Activated B cell treated with CpG ODN at 0.5 μM for 24 hours (primary cell): ENCODE measurements at regions not wholly inside any gene's neighbourhood (a gene's known extent, or its start where the extent isn't known, plus 50 kb on each side); places are given as distances from the start of the nearest gene placed in this dataset.

Experiments used
- ATAC-seq: fragments of 200-7000 bp; cut with Tn5 transposase; one replicate; pipeline ENCODE4 v1.10.0; 2021; ENCODE audit warnings: low read depth, mild to moderate bottlenecking, moderate library complexity
- CTCF ChIA-PET: fragments of 350-600 bp; sonication (Branson Sonifier 250); formaldehyde crosslinking; loops from one replicate; lab custom pipeline; 2021; ENCODE audit warnings: antibody characterized with exemption; lab: Charles Lee
- POLR2A ChIA-PET: fragments of 350-600 bp; sonication (Branson Sonifier 250); formaldehyde crosslinking; loops from one replicate; lab custom pipeline; 2021; ENCODE audit warnings: antibody characterized with exemption; lab: Charles Lee
- DNase-seq: peaks from one replicate; pipeline ENCODE4 v3.0.0; 2022
- H3K27ac Mint-ChIP-seq: one replicate; pipeline ENCODE4 v1.8.0; 2020; ENCODE audit warnings: mixed read lengths
- H3K27me3 Mint-ChIP-seq: one replicate; pipeline ENCODE4 v1.8.0; 2021; ENCODE audit warnings: mixed read lengths
- H3K36me3 Mint-ChIP-seq: one replicate; pipeline ENCODE4 v1.8.0; 2021; ENCODE audit warnings: low read depth, mixed read lengths
- H3K4me1 Mint-ChIP-seq: one replicate; pipeline ENCODE4 v1.8.0; 2021; ENCODE audit warnings: mixed read lengths
- H3K4me3 Mint-ChIP-seq: one replicate; pipeline ENCODE4 v1.8.0; 2020; ENCODE audit warnings: mild to moderate bottlenecking, mixed read lengths
- H3K9me3 Mint-ChIP-seq: one replicate; pipeline ENCODE4 v1.8.0; 2020; ENCODE audit warnings: mixed read lengths
- intact Hi-C: fragments of 100-400 bp; cut with micrococcal nuclease; formaldehyde crosslinking; loops from one replicate; pipeline ENCODE4 v1.15.1; 2024
- TF ChIP-seq, protein P1 (sequence below): fragments of 200-600 bp; IDR thresholded peaks from one replicate; pipeline ENCODE4 v1.8.0; 2022; ENCODE audit warnings: antibody characterized with exemption, mild to moderate bottlenecking

GRCh38 chr3:176415661-176416295 is 781.5 kb downstream of the TBL1XR1 start:
- POLR2A ChIA-PET: no interaction called here
- H3K27ac Mint-ChIP-seq: no peak overlapping the region
- CTCF ChIA-PET: no interaction called here
- no peak overlapping the region for H3K4me3 Mint-ChIP-seq
- no peak for ATAC-seq
- no peaks in the 10 kb centered on the region for H3K9me3 Mint-ChIP-seq
- no peaks in the 10 kb centered on the region for H3K4me1 Mint-ChIP-seq
- intact Hi-C loops: no loop called here
- no peak for DNase-seq
- TF ChIP-seq, protein P1, sequence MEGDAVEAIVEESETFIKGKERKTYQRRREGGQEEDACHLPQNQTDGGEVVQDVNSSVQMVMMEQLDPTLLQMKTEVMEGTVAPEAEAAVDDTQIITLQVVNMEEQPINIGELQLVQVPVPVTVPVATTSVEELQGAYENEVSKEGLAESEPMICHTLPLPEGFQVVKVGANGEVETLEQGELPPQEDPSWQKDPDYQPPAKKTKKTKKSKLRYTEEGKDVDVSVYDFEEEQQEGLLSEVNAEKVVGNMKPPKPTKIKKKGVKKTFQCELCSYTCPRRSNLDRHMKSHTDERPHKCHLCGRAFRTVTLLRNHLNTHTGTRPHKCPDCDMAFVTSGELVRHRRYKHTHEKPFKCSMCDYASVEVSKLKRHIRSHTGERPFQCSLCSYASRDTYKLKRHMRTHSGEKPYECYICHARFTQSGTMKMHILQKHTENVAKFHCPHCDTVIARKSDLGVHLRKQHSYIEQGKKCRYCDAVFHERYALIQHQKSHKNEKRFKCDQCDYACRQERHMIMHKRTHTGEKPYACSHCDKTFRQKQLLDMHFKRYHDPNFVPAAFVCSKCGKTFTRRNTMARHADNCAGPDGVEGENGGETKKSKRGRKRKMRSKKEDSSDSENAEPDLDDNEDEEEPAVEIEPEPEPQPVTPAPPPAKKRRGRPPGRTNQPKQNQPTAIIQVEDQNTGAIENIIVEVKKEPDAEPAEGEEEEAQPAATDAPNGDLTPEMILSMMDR: no peak
- no peaks in the 10 kb centered on the region for H3K27me3 Mint-ChIP-seq
- no peaks in the 10 kb centered on the region for H3K36me3 Mint-ChIP-seq

DNA sequence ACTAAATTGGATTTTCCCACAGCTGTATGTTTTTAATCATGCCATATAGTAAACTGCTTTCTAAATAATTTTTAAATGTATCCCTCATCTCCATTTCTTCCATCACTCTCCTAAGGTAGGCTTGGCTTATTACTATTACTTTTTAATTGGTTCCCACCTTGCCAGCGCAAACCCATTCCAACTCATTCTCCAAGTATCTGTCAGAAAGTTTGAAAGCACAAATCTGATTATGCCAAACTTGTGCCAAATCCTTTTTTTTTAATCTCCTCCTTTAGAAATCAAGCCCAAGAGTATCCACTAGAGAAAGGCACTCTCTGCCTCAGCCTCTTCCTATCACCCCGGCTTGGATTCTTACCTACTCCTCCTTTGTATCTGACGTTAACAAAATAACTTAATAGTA is 784.5 kb downstream of the TBL1XR1 start:
- intact Hi-C loops: no loop called here
- TF ChIP-seq, protein P1: no peak
- Mint-ChIP-seq H3K4me1 (no peaks in the 10 kb centered on the region), H3K4me3 (no peak overlapping the region), H3K27ac (no peak overlapping the region), H3K27me3 (no peaks in the 10 kb centered on the region), H3K36me3 (no peaks in the 10 kb centered on the region), H3K9me3 (no peaks in the 10 kb centered on the region)
- no peak for ATAC-seq
- CTCF ChIA-PET: no interaction called here
- POLR2A ChIA-PET: no interaction called here
- DNase-seq: no peak

DNA sequence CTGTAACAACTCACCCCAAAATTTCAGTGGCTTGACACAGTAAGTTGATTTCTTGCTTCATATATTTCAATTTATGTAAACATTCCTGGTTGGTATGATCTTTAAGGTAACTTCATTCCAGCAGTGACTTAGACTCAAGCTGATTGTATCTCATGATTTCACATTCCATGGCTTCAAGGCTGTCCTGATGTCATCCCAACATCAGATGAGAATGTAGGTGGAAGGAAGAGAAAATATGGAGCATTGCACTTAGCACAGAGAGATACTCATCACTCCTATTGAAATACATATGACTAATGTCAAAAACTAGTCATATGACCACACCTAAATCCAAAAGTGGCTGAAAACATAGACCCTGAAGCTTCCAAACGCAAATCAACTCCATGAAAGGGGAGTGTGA is 793.8 kb downstream of the TBL1XR1 start:
- intact Hi-C loops: no loop called here
- Mint-ChIP-seq H3K27ac (no peak overlapping the region), H3K4me1 (no peaks in the 10 kb centered on the region), H3K4me3 (no peak overlapping the region), H3K9me3 (peaks cover 4% of the 10 kb centered on the region), H3K27me3 (no peaks in the 10 kb centered on the region), H3K36me3 (no peaks in the 10 kb centered on the region)
- DNase-seq (no peak), ATAC-seq (no peak)
- TF ChIP-seq, protein P1: no peak
- ChIA-PET POLR2A (no interaction called here), CTCF (no interaction called here)

GRCh38 chr3:176401211-176401610 is 796.1 kb downstream of the TBL1XR1 start:
- intact Hi-C loops: no loop called here
- Mint-ChIP-seq H3K4me1 (no peaks in the 10 kb centered on the region), H3K4me3 (no peak overlapping the region), H3K27me3 (no peaks in the 10 kb centered on the region), H3K36me3 (no peaks in the 10 kb centered on the region), H3K27ac (no peak overlapping the region), H3K9me3 (peaks cover 11% of the 10 kb centered on the region)
- DNase-seq (no peak), ATAC-seq (no peak)
- TF ChIP-seq, protein P1: no peak
- ChIA-PET CTCF (no interaction called here), POLR2A (no interaction called here)

DNA sequence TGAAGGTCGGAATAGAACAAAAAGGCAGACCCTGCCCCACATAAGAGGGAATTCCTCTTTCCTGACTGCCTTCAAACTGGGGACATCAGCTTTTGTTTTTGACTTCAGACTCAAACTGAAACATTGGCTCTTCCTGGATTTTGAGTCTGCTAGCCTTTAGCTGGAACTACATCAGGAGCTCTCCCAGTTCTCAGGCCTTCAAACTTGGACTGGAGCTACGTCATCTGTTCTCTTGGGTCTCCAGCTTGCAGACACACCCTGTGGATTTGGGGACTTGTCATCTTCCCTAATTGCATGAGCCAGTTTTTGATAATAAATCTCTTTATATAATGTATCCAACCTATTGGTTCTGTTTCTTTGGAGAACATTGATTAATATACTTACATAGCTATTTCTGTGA is 798.1 kb downstream of the TBL1XR1 start:
- Mint-ChIP-seq H3K9me3 (peaks cover 14% of the 10 kb centered on the region), H3K27ac (no peak overlapping the region), H3K27me3 (no peaks in the 10 kb centered on the region), H3K4me3 (no peak overlapping the region), H3K36me3 (no peaks in the 10 kb centered on the region), H3K4me1 (no peaks in the 10 kb centered on the region)
- ATAC-seq (no peak), DNase-seq (no peak)
- TF ChIP-seq, protein P1: no peak
- CTCF ChIA-PET: no interaction called here
- intact Hi-C loops: no loop called here
- POLR2A ChIA-PET: no interaction called here
